ENCODE measurements at regions not wholly inside any gene's neighbourhood (a gene's known extent, or its start where the extent isn't known, plus 50 kb on each side); places are given as distances from the start of the nearest gene placed in this dataset.

DNA sequence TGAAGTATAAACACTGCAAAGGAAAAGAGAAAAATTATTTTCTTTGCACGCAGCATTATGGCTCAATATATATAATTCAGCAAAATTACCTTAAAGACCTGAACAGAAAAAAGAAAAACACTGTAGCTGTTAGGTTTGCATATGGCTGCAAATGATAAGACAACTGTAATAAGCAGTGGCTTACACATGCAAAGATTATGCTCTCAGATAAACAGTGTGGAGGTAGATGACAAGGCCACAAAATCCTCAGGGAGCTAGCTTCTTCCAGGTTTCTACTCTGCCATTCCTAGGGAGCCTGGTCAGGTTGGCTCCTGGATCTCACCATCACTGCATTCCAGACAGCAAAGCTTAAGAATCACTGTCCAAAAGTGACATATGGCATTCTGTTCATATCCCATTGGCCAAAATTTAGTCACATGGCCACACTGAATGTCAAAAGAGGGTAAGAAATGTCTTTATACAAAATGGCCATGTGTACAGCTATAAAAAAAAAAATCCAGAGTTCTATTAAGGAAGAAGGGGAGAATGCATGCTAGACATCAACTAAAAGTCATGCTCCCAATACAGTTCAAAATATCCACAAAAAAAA is 195.2 kb upstream of the SLC7A11 start:
- TF ChIP-seq CREB1 (IDR thresholded peaks at IDR 0.05; ENCODE audit: low read depth) (no peak), RAD21 (IDR thresholded peaks at IDR 0.05; ENCODE audit: low read depth) (no peak), FOXM1 (IDR thresholded peaks at IDR 0.05; ENCODE audit: borderline replicate concordance, low read depth) (no peak), CEBPB (IDR thresholded peaks at IDR 0.05) (no peak), EGR1 (IDR thresholded peaks at IDR 0.05) (no peak), MAX (IDR thresholded peaks at IDR 0.05) (no peak), TAF1 (IDR thresholded peaks at IDR 0.05; ENCODE audit: low read depth) (no peak), REST (IDR thresholded peaks at IDR 0.05; ENCODE audit: low read depth) (no peak), NFIC (IDR thresholded peaks at IDR 0.05) (no peak), EP300 (IDR thresholded peaks at IDR 0.05; ENCODE audit: borderline replicate concordance) (no peak), YY1 (IDR thresholded peaks at IDR 0.05; ENCODE audit: low read depth) (no peak), TCF12 (IDR thresholded peaks at IDR 0.05; ENCODE audit: low read depth) (no peak), TEAD4 (IDR thresholded peaks at IDR 0.05) (no peak), ZBTB7A (IDR thresholded peaks at IDR 0.05; ENCODE audit: low read depth) (no peak)
- TF ChIP-seq, protein P1, sequence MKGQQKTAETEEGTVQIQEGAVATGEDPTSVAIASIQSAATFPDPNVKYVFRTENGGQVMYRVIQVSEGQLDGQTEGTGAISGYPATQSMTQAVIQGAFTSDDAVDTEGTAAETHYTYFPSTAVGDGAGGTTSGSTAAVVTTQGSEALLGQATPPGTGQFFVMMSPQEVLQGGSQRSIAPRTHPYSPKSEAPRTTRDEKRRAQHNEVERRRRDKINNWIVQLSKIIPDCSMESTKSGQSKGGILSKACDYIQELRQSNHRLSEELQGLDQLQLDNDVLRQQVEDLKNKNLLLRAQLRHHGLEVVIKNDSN (IDR thresholded peaks at IDR 0.05): no peak

DNA sequence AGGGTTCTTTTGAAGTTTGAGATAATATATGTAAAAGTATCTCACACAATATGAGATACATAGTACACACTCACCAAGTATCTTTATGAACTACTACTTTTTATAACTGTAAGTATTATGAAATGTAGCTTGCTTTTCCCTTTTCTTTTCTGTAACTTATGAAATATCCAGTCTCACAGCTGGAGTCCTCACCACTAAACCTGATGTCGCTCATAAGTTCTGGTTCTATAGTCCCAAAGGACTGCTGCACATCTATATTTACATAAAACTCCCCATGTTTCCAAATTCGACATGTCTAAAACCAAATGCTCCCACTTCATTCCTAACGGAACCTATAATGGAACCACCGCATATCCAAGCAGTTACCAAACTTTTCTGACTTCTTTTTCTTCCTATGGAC is 186.5 kb upstream of the SLC7A11 start:
- TF ChIP-seq MAX (IDR thresholded peaks at IDR 0.05): no peak
- no peak for TF ChIP-seq EP300 (IDR thresholded peaks at IDR 0.05; ENCODE audit: borderline replicate concordance)
- TF ChIP-seq NFIC (IDR thresholded peaks at IDR 0.05): no peak
- no peak for TF ChIP-seq CEBPB (IDR thresholded peaks at IDR 0.05)
- no peak for TF ChIP-seq TAF1 (IDR thresholded peaks at IDR 0.05; ENCODE audit: low read depth)

DNA sequence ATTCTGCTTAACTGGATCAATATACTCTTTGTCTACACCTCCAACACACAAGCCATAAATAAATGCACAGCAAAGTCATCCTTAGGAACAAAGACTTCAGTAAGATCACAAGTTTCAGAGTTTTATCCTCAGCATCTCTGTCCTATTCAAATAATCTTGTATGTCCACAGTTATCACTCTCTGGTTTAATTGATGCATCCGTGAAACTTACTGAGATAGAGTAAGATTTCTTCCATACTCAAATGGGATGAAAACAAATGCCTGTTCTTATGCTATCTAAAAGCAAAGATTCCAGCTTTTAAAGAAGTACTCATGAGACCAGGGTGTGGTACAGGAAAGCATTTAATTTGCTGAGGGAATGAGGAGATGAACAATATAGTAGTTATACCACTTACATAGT is 184.6 kb upstream of the SLC7A11 start:
- TF ChIP-seq CEBPB (IDR thresholded peaks at IDR 0.05): no peak
- no peak for TF ChIP-seq CREB1 (IDR thresholded peaks at IDR 0.05; ENCODE audit: low read depth)
- TF ChIP-seq TEAD4 (IDR thresholded peaks at IDR 0.05): no peak
- no peak for TF ChIP-seq TCF12 (IDR thresholded peaks at IDR 0.05; ENCODE audit: low read depth)
- no peak for TF ChIP-seq REST (IDR thresholded peaks at IDR 0.05; ENCODE audit: low read depth)
- TF ChIP-seq, protein P1 (IDR thresholded peaks at IDR 0.05): no peak
- no peak for TF ChIP-seq EGR1 (IDR thresholded peaks at IDR 0.05)
- no peak for TF ChIP-seq EP300 (IDR thresholded peaks at IDR 0.05; ENCODE audit: borderline replicate concordance)
- TF ChIP-seq MAX (IDR thresholded peaks at IDR 0.05): no peak
- TF ChIP-seq YY1 (IDR thresholded peaks at IDR 0.05; ENCODE audit: low read depth): no peak

GRCh38 chr4:138420471-138420870 is 178.3 kb upstream of the SLC7A11 start:
- TF ChIP-seq ZBTB7A (IDR thresholded peaks at IDR 0.05; ENCODE audit: low read depth) (no peak), FOXM1 (IDR thresholded peaks at IDR 0.05; ENCODE audit: borderline replicate concordance, low read depth) (no peak), REST (IDR thresholded peaks at IDR 0.05; ENCODE audit: low read depth) (no peak), NFIC (IDR thresholded peaks at IDR 0.05) (no peak), EGR1 (IDR thresholded peaks at IDR 0.05) (no peak), TCF12 (IDR thresholded peaks at IDR 0.05; ENCODE audit: low read depth) (no peak), TEAD4 (IDR thresholded peaks at IDR 0.05) (no peak), MAX (IDR thresholded peaks at IDR 0.05) (no peak), TAF1 (IDR thresholded peaks at IDR 0.05; ENCODE audit: low read depth) (no peak)
- TF ChIP-seq, protein P1 (IDR thresholded peaks at IDR 0.05): no peak

Measured in Ishikawa (cell line).